HG02759 (cell line): ENCODE measurements at regions not wholly inside any gene's neighbourhood (a gene's known extent, or its start where the extent isn't known, plus 50 kb on each side); places are given as distances from the start of the nearest gene placed in this dataset.
"Not testable (repeated sequence)": the region's sequence is repeated elsewhere in the genome, so short reads cannot be mapped to it uniquely, and the experiment has no call there.

ENCODE experiments used
- ATAC-seq: cut with Tn5 transposase; IDR thresholded peaks from one replicate; pipeline ENCODE4 v1.9.1; 2021; ENCODE audit warnings: mild to moderate bottlenecking, moderate library complexity; ENCODE audit not compliant: unreplicated experiment

GRCh38 chr6:78631976-78632375, 235.4 kb upstream of the IRAK1BP1 start:
- no peak for ATAC-seq

- ATAC-seq = no peak
These were observed 227.9 kb upstream of the IRAK1BP1 start for GRCh38 chr6:78639111-78640110.

GRCh38 chr6:78643976-78644375, 223.4 kb upstream of the IRAK1BP1 start:
- not testable (repeated sequence) for ATAC-seq

GRCh38 chr6:78646542-78647415, 220.6 kb upstream of the IRAK1BP1 start:
- not testable (repeated sequence) for ATAC-seq

GRCh38 chr6:78665819-78666218, 201.5 kb upstream of the IRAK1BP1 start:
- not testable (repeated sequence) for ATAC-seq

GRCh38 chr6:78666764-78667163, 200.6 kb upstream of the IRAK1BP1 start:
- ATAC-seq = no peak

- ATAC-seq = no peak
These were observed 197.2 kb upstream of the IRAK1BP1 start for GRCh38 chr6:78670156-78670555.

GRCh38 chr6:78670802-78671201, 196.5 kb upstream of the IRAK1BP1 start:
- no peak for ATAC-seq

GRCh38 chr6:78676069-78677007, 191.0 kb upstream of the IRAK1BP1 start:
- not testable (repeated sequence) for ATAC-seq

GRCh38 chr6:78688668-78689067, 178.7 kb upstream of the IRAK1BP1 start:
- ATAC-seq = no peak

GRCh38 chr6:78693835-78694234, 173.5 kb upstream of the IRAK1BP1 start:
- no peak for ATAC-seq

- ATAC-seq = not testable (repeated sequence)
These were observed 172.7 kb upstream of the IRAK1BP1 start for GRCh38 chr6:78694628-78695027.

GRCh38 chr6:78700991-78701390, 166.4 kb upstream of the IRAK1BP1 start:
- ATAC-seq = no peak

GRCh38 chr6:78701407-78701806, 165.9 kb upstream of the IRAK1BP1 start:
- ATAC-seq = no peak

GRCh38 chr6:78709021-78709420, 158.3 kb upstream of the IRAK1BP1 start:
- ATAC-seq = no peak

- no peak for ATAC-seq
These were observed 153.8 kb upstream of the IRAK1BP1 start for GRCh38 chr6:78713564-78713963.

- ATAC-seq = no peak
These were observed 123.2 kb upstream of the IRAK1BP1 start for GRCh38 chr6:78744144-78744543.

GRCh38 chr6:78746457-78746856, 120.9 kb upstream of the IRAK1BP1 start:
- no peak for ATAC-seq

GRCh38 chr6:78749326-78749725, 118.0 kb upstream of the IRAK1BP1 start:
- ATAC-seq = no peak

- ATAC-seq = not testable (repeated sequence)
These were observed 109.0 kb upstream of the IRAK1BP1 start for GRCh38 chr6:78758297-78758798.
